ENCODE measurements at regions not wholly inside any gene's neighbourhood (a gene's known extent, or its start where the extent isn't known, plus 50 kb on each side); places are given as distances from the start of the nearest gene placed in this dataset.

DNA sequence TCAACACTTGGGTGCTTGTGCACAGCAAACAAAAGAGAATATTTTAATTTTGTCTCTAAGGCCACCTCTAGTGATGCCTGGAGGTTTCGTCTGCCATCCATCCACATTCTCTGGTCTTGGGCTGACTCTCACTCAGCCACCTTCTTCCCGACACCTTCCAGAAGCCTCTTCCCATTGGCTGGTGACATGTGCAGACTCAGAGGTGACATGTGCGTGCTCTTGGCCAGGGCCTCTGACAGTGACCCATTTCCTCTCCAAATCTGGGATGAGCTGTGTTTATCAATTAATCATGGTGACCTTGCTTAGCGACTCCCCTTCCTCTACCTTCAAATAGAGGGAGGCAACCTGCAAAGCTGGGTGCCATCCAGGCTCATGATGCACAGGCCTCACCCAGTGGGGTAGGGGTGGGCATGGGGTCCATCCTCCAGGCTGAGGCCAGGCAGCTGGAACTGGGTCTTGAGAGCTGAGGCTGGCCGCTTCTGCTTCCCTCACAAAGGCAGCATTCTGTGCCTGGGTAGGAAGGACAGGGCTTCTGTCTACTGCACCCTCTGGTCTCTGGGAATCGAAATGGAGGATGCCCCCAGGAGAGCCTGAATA, 91.8 kb downstream of the DHCR7 start:
- Histone ChIP-seq H3K27ac (no peak overlapping the region), H3K9me3 (no peaks in the 10 kb centered on the region), H3K4me3 (no peak overlapping the region), H3K4me1 (no peaks in the 10 kb centered on the region), H3K36me3 (no peaks in the 10 kb centered on the region), H3K27me3 (peaks cover 10% of the 10 kb centered on the region)
- 90% methylated on average over 6 of the region's 6 CpGs for WGBS
- no peak for DNase-seq (ENCODE audit: low spot score in 2 of 2)
- TF ChIP-seq EP300 (IDR thresholded peaks at IDR 0.05), result no peak
- TF ChIP-seq, protein P1, sequence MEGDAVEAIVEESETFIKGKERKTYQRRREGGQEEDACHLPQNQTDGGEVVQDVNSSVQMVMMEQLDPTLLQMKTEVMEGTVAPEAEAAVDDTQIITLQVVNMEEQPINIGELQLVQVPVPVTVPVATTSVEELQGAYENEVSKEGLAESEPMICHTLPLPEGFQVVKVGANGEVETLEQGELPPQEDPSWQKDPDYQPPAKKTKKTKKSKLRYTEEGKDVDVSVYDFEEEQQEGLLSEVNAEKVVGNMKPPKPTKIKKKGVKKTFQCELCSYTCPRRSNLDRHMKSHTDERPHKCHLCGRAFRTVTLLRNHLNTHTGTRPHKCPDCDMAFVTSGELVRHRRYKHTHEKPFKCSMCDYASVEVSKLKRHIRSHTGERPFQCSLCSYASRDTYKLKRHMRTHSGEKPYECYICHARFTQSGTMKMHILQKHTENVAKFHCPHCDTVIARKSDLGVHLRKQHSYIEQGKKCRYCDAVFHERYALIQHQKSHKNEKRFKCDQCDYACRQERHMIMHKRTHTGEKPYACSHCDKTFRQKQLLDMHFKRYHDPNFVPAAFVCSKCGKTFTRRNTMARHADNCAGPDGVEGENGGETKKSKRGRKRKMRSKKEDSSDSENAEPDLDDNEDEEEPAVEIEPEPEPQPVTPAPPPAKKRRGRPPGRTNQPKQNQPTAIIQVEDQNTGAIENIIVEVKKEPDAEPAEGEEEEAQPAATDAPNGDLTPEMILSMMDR (IDR thresholded peaks at IDR 0.05), result no peak

DNA sequence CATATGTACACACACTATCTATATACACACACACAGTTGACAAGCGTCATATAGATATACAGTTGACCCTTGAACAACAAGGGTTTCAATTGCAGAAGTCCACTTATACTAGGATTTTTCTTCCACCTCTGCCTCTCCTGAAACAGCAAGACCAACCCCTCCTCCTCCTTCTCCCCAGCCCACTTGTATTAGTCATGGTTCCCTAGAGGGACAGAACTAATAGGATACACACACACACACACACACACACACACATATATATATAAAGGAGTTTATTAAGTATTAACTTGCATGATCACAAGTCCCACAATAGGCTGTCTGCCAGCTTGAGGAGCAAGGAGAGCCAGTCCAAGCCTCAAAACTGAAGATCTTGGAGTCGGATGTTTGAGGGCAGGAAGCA, 92.9 kb downstream of the DHCR7 start:
- H3K4me1 ChIP-seq, result no peaks in the 10 kb centered on the region
- H3K27me3 ChIP-seq, result peaks cover 10% of the 10 kb centered on the region
- H3K4me3 ChIP-seq, result no peak overlapping the region
- no peak for DNase-seq (ENCODE audit: low spot score in 2 of 2)
- H3K36me3 ChIP-seq, result no peaks in the 10 kb centered on the region
- TF ChIP-seq POLR2A (IDR thresholded peaks at IDR 0.05) (no peak), EP300 (IDR thresholded peaks at IDR 0.05) (no peak), POLR2AphosphoS5 (IDR thresholded peaks at IDR 0.05) (no peak)
- TF ChIP-seq, protein P1 (IDR thresholded peaks at IDR 0.05), result no peak
- WGBS, result 87% methylated on average over 2 of the region's 2 CpGs
- no peak overlapping the region for H3K27ac ChIP-seq
- no peaks in the 10 kb centered on the region for H3K9me3 ChIP-seq

- Histone ChIP-seq H3K4me3 (no peak overlapping the region), H3K4me1 (no peaks in the 10 kb centered on the region), H3K27ac (no peak overlapping the region), H3K9me3 (no peaks in the 10 kb centered on the region), H3K27me3 (peaks cover 12% of the 10 kb centered on the region), H3K36me3 (no peaks in the 10 kb centered on the region)
- WGBS, result 77% methylated on average over 4 of the region's 4 CpGs
- DNase-seq (ENCODE audit: low spot score in 2 of 2), result no peak
- TF ChIP-seq, protein P1 (IDR thresholded peaks at IDR 0.05), result no peak
- TF ChIP-seq EP300 (IDR thresholded peaks at IDR 0.05) (no peak), POLR2AphosphoS5 (IDR thresholded peaks at IDR 0.05) (no peak), POLR2A (IDR thresholded peaks at IDR 0.05) (no peak)
Observed at GRCh38 chr11:71354394-71355105, 93.6 kb downstream of the DHCR7 start.

- no peak for DNase-seq (ENCODE audit: low spot score in 2 of 2)
- TF ChIP-seq POLR2A (IDR thresholded peaks at IDR 0.05) (no peak), POLR2AphosphoS5 (IDR thresholded peaks at IDR 0.05) (no peak), EP300 (IDR thresholded peaks at IDR 0.05) (no peak)
- TF ChIP-seq, protein P1 (IDR thresholded peaks at IDR 0.05), result no peak
- Histone ChIP-seq H3K27ac (no peak overlapping the region), H3K27me3 (peaks cover 18% of the 10 kb centered on the region), H3K9me3 (no peaks in the 10 kb centered on the region), H3K4me1 (no peaks in the 10 kb centered on the region), H3K4me3 (no peak overlapping the region), H3K36me3 (no peaks in the 10 kb centered on the region)
- WGBS, result 69% methylated on average over 6 of the region's 6 CpGs
Observed at GRCh38 chr11:71352748-71353147, 95.4 kb downstream of the DHCR7 start.

DNA sequence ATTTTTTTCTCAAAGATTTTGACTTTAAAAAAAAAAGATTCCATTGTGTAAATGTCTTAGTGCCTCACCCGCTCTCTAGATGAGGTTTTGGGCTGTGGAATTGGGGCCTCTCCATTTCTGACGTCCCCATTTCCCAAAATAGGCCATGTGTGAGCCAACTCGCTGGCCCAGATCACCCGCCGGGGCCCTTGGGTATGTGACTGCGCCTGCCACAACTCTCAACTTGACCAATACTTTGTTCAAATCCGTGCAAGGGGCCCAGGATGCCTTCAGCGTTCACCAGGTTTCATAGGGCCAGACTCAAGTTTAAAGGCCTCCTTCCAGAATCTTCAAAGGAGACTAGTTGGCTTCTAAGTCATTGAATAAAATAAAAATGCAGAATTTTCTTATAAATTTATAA, 96.0 kb downstream of the DHCR7 start:
- H3K27me3 ChIP-seq, result peaks cover 18% of the 10 kb centered on the region
- no peaks in the 10 kb centered on the region for H3K4me1 ChIP-seq
- no peak for TF ChIP-seq POLR2A (IDR thresholded peaks at IDR 0.05)
- TF ChIP-seq EP300 (IDR thresholded peaks at IDR 0.05), result no peak
- TF ChIP-seq, protein P1 (IDR thresholded peaks at IDR 0.05), result no peak
- TF ChIP-seq POLR2AphosphoS5 (IDR thresholded peaks at IDR 0.05), result no peak
- H3K36me3 ChIP-seq, result no peaks in the 10 kb centered on the region
- H3K9me3 ChIP-seq, result no peaks in the 10 kb centered on the region
- no peak overlapping the region for H3K4me3 ChIP-seq
- DNase-seq (ENCODE audit: low spot score in 2 of 2), result no peak
- H3K27ac ChIP-seq, result no peak overlapping the region
- 79% methylated on average over 8 of the region's 8 CpGs for WGBS

All from suprapubic skin (tissue), 4 donors.